ENCODE measurements at regions not wholly inside any gene's neighbourhood (a gene's known extent, or its start where the extent isn't known, plus 50 kb on each side); places are given as distances from the start of the nearest gene placed in this dataset.

GRCh38 chr6:91428953-91429560 lies 842.2 kb upstream of the MAP3K7 start:
- Histone ChIP-seq H2BK12ac (ENCODE audit: low read depth, low read length) (no peak overlapping the region), H4K20me1 (replicated peaks in 1 of 2; ENCODE audit: control insufficient read depth in 1 of 2, insufficient read depth in 2 of 2, low read length in 2 of 2) (no peaks in the 10 kb centered on the region), H4K5ac (ENCODE audit: insufficient read length, low read depth, low read length) (no peak overlapping the region), H2AFZ (ENCODE audit: low read length) (no peak overlapping the region), H3K9ac (replicated peaks in 1 of 4; ENCODE audit: extremely low read depth in 1 of 4, low read depth in 3 of 4, low read length in 3 of 4) (no peak overlapping the region), H3K79me2 (ENCODE audit: control insufficient read depth in 1 of 2, insufficient read depth in 2 of 2, low read length in 2 of 2) (no peaks in the 10 kb centered on the region), H3K27me3 (replicated peaks in 1 of 4; ENCODE audit: control insufficient read depth in 3 of 4, extremely low read depth in 1 of 4, insufficient read depth in 3 of 4, low read length in 3 of 4) (peaks cover 0 to 1% (median 0%) of the 10 kb centered on the region in 4 experiments; a peak in 1 of 7 replicates), H3K18ac (ENCODE audit: extremely low read depth, low read length) (no peak overlapping the region), H3K79me1 (ENCODE audit: low read depth, low read length) (no peaks in the 10 kb centered on the region), H3K4me3 (ENCODE audit: extremely low read depth in 1 of 4, insufficient read depth in 2 of 4, low read depth in 3 of 4, low read length in 4 of 4) (no peak overlapping the region), H3K14ac (ENCODE audit: insufficient read length) (no peak overlapping the region), H3K23ac (ENCODE audit: insufficient read length) (no peak overlapping the region), H3K9me3 (ENCODE audit: insufficient read depth in 2 of 2, low read depth in 1 of 2, low read length in 1 of 2) (no peaks in the 10 kb centered on the region), H3K4me2 (ENCODE audit: insufficient read depth in 1 of 2, low read depth in 2 of 2, low read length in 2 of 2) (no peak overlapping the region), H3K27ac (ENCODE audit: low read depth, low read length) (no peak overlapping the region), H2BK120ac (replicated peaks; ENCODE audit: low read depth, low read length) (no peak overlapping the region), H2AK5ac (ENCODE audit: low read depth, low read length) (no peak overlapping the region), H4K91ac (replicated peaks; ENCODE audit: insufficient read length, low read length) (no peak overlapping the region), H3K36me3 (ENCODE audit: control insufficient read depth in 2 of 4, insufficient read depth in 4 of 4, low read length in 3 of 4) (no peaks in the 10 kb centered on the region), H3K23me2 (ENCODE audit: low read depth, low read length) (no peaks in the 10 kb centered on the region), H2BK5ac (ENCODE audit: low read depth, low read length) (no peak overlapping the region), H3K4me1 (replicated peaks in 1 of 4; ENCODE audit: control insufficient read depth in 3 of 4, insufficient read depth in 4 of 4, low read length in 3 of 4) (no peaks in the 10 kb centered on the region), H3K4ac (replicated peaks; ENCODE audit: insufficient read length, low read depth, low read length) (no peak overlapping the region), H2BK15ac (ENCODE audit: low read length) (no peak overlapping the region), H3K56ac (replicated peaks; ENCODE audit: insufficient read length, low read depth, low read length) (no peak overlapping the region), H4K8ac (ENCODE audit: extremely low read depth, insufficient read depth, low read length) (no peak overlapping the region), H2BK20ac (ENCODE audit: low read length) (no peak overlapping the region)
- no peak for FAIRE-seq
- POLR2A ChIA-PET (ENCODE audit: partially characterized antibody), result no interaction called here
- CTCF ChIA-PET (ENCODE audit: partially characterized antibody), result no interaction called here
- TF ChIP-seq CREB1 (IDR thresholded peaks at IDR 0.05) (no peak), MAFK (IDR thresholded peaks at IDR 0.05; ENCODE audit: low read depth, low read length) (no peak), SAP30 (IDR thresholded peaks at IDR 0.05; ENCODE audit: insufficient read depth, insufficient replicate concordance, low read length) (no peak), CHD2 (IDR thresholded peaks at IDR 0.05; ENCODE audit: low read length) (no peak), KDM4A (IDR thresholded peaks at IDR 0.05; ENCODE audit: low read depth, low read length, severe bottlenecking) (no peak), TCF12 (IDR thresholded peaks at IDR 0.05; ENCODE audit: low read depth, low read length) (no peak), EP300 (IDR thresholded peaks at IDR 0.05; ENCODE audit: borderline replicate concordance in 1 of 2, low read depth in 2 of 2, low read length in 2 of 2) (no peak), HDAC6 (IDR thresholded peaks at IDR 0.05; ENCODE audit: low read depth, low read length) (no peak)
- DNase-seq (ENCODE audit: low read depth in 1 of 2, low spot score in 2 of 2), result no peak

Data from H1 (cell line).